ENCODE measurements at regions not wholly inside any gene's neighbourhood (a gene's known extent, or its start where the extent isn't known, plus 50 kb on each side); places are given as distances from the start of the nearest gene placed in this dataset.
"Not testable (repeated sequence)": the region's sequence is repeated elsewhere in the genome, so short reads cannot be mapped to it uniquely, and the experiment has no call there.

- not testable (repeated sequence) for TF ChIP-seq POLR2A, CTCF (IDR thresholded peaks at IDR 0.05)
Measured at GRCh38 chr3:164003016-164003415, 1075.3 kb downstream of the SI start.
